Globus pallidus (tissue), 1 donor: ENCODE measurements at regions not wholly inside any gene's neighbourhood (a gene's known extent, or its start where the extent isn't known, plus 50 kb on each side); places are given as distances from the start of the nearest gene placed in this dataset.
A peak's percentile ranks its signal among the peaks of the same experiment; 100 is the strongest.

Experiments
- DNase-seq: peaks from one replicate; pipeline ENCODE4 v3.0.0-alpha.2; 2015; ENCODE audit warnings: low spot score

GRCh38 chr6:40194447-40195170 lies 260.3 kb upstream of the MOCS1 start:
- DNase-seq: no peak

- no peak for DNase-seq
These were observed 258.3 kb upstream of the MOCS1 start for GRCh38 chr6:40192516-40192915.

GRCh38 chr6:40188931-40189330 lies 254.7 kb upstream of the MOCS1 start:
- DNase-seq: no peak

- DNase-seq: no peak
These were observed 253.4 kb upstream of the MOCS1 start for GRCh38 chr6:40187535-40188144.

- DNase-seq: no peak
These were observed 251.2 kb upstream of the MOCS1 start for GRCh38 chr6:40185486-40185885.

- DNase-seq: no peak
These were observed 249.6 kb upstream of the MOCS1 start for GRCh38 chr6:40183902-40184301.

GRCh38 chr6:40181367-40181766 lies 247.1 kb upstream of the MOCS1 start:
- no peak for DNase-seq

- DNase-seq: no peak
These were observed 246.0 kb upstream of the MOCS1 start for GRCh38 chr6:40180271-40180670.

- DNase-seq: no peak
These were observed 245.2 kb upstream of the MOCS1 start for GRCh38 chr6:40179496-40179895.

GRCh38 chr6:40177598-40177997 lies 243.3 kb upstream of the MOCS1 start:
- DNase-seq: no peak

- no peak for DNase-seq
These were observed 241.9 kb upstream of the MOCS1 start for GRCh38 chr6:40176152-40176551.

- DNase-seq: no peak
These were observed 238.0 kb upstream of the MOCS1 start for GRCh38 chr6:40172272-40172671.

GRCh38 chr6:40171343-40171742 lies 237.1 kb upstream of the MOCS1 start:
- no peak for DNase-seq

GRCh38 chr6:40170856-40171255 lies 236.6 kb upstream of the MOCS1 start:
- no peak for DNase-seq

- no peak for DNase-seq
These were observed 235.6 kb upstream of the MOCS1 start for GRCh38 chr6:40169878-40170277.

- no peak for DNase-seq
These were observed 232.7 kb upstream of the MOCS1 start for GRCh38 chr6:40166963-40167362.

GRCh38 chr6:40165036-40165709 lies 230.9 kb upstream of the MOCS1 start:
- no peak for DNase-seq

GRCh38 chr6:40164345-40164755 lies 230.1 kb upstream of the MOCS1 start:
- DNase-seq: peak; percentile 64

- no peak for DNase-seq
These were observed 229.7 kb upstream of the MOCS1 start for GRCh38 chr6:40163924-40164323.

- no peak for DNase-seq
These were observed 227.8 kb upstream of the MOCS1 start for GRCh38 chr6:40162074-40162473.

- no peak for DNase-seq
These were observed 226.6 kb upstream of the MOCS1 start for GRCh38 chr6:40160826-40161225.

GRCh38 chr6:40159865-40160264 lies 225.6 kb upstream of the MOCS1 start:
- no peak for DNase-seq

GRCh38 chr6:40152701-40153436 lies 218.6 kb upstream of the MOCS1 start:
- DNase-seq: no peak
